Effector memory CD8-positive, alpha-beta T cell (primary cell): ENCODE measurements at regions not wholly inside any gene's neighbourhood (a gene's known extent, or its start where the extent isn't known, plus 50 kb on each side); places are given as distances from the start of the nearest gene placed in this dataset.

Source experiments
- ATAC-seq: fragments of 150-1000 bp; cut with Tn5 transposase; replicated peaks from 2 replicates; pipeline ENCODE4 v1.10.0; 2021; ENCODE audit warnings: mild to moderate bottlenecking, moderate library complexity
- DNase-seq, 3 experiments: peaks; one replicate each; pipeline ENCODE4 v3.0.0; 2021
- H3K27ac Mint-ChIP-seq, 2 donors: one replicate each; pipeline ENCODE4 v1.8.0; 2022; ENCODE audit warnings: mild to moderate bottlenecking in 2 of 2, mixed read lengths in 2 of 2, moderate library complexity in 2 of 2
- H3K27me3 Mint-ChIP-seq, 2 donors: one replicate each; pipeline ENCODE4 v1.8.0; 2022; ENCODE audit warnings: mixed read lengths in 2 of 2
- H3K36me3 Mint-ChIP-seq: one replicate; pipeline ENCODE4 v1.8.0; 2022; ENCODE audit warnings: mild to moderate bottlenecking, moderate library complexity, mixed read lengths; ENCODE audit not compliant: insufficient read depth
- H3K4me1 Mint-ChIP-seq, 2 donors: one replicate each; pipeline ENCODE4 v1.8.0; 2022; ENCODE audit warnings: low read depth in 2 of 2, mixed read lengths in 2 of 2
- H3K4me3 Mint-ChIP-seq, 2 donors: one replicate each; pipeline ENCODE4 v1.8.0; 2022; ENCODE audit warnings: mild to moderate bottlenecking in 2 of 2, mixed read lengths in 2 of 2, moderate library complexity in 2 of 2
- H3K9me3 Mint-ChIP-seq, 2 donors: one replicate each; pipeline ENCODE4 v1.8.0; 2022; ENCODE audit warnings: mixed read lengths in 2 of 2

DNA sequence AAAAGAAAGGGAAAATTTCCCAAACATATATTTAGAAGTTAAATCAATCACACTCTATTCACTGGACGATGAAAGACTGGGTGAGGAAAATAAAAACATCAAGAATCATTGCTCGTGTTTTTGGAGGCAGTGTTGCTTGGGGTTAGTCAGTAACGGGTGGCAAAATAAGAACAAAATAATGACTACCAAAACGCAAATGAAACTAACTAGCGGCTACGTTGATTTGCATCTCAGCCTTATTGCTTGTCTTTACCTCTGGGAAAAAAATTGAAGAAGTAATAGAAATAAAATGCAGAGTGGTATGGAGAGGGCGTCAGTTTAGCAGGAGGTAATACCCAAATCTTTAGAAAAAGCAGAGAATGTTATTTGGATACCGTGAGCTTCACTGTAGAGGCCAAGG lies 86.4 kb upstream of the SORBS2 start:
- Mint-ChIP-seq H3K9me3 (no peaks in the 10 kb centered on the region), H3K36me3 (no peaks in the 10 kb centered on the region), H3K27me3 (no peaks in the 10 kb centered on the region), H3K4me3 (no peak overlapping the region), H3K4me1 (no peaks in the 10 kb centered on the region), H3K27ac (no peak overlapping the region)
- ATAC-seq = no peak
- no peak for DNase-seq

GRCh38 chr4:185899833-185900232 lies 87.8 kb upstream of the SORBS2 start:
- no peaks in the 10 kb centered on the region for H3K4me1 Mint-ChIP-seq
- H3K9me3 Mint-ChIP-seq = no peaks in the 10 kb centered on the region
- H3K27me3 Mint-ChIP-seq = no peaks in the 10 kb centered on the region
- H3K27ac Mint-ChIP-seq = no peak overlapping the region
- no peak for ATAC-seq
- no peak overlapping the region for H3K4me3 Mint-ChIP-seq
- no peaks in the 10 kb centered on the region for H3K36me3 Mint-ChIP-seq
- no peak for DNase-seq

DNA sequence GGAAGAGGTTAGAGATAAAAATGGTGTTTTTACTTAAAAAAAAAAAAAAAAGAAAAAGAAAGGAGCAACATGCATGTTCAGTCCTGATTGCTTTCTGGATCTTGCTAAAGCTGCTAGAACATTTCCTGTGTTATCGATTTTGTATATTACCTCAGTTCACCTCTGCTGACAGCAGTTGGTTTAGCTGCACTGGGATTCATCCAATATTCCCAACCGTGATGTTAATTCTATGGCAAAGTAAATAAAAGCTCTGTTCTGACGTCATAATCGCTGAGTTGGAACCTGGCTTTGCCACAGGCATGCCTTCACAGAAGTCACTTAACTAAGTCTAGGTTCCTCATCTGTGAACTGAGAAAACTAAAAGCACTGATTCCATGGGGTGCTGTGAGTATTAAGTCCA lies 90.7 kb upstream of the SORBS2 start:
- H3K4me1 Mint-ChIP-seq = no peaks in the 10 kb centered on the region
- ATAC-seq (no peak), DNase-seq (no peak)
- no peak overlapping the region for H3K27ac Mint-ChIP-seq
- H3K4me3 Mint-ChIP-seq = no peak overlapping the region
- H3K36me3 Mint-ChIP-seq = no peaks in the 10 kb centered on the region
- no peaks in the 10 kb centered on the region for H3K9me3 Mint-ChIP-seq
- no peaks in the 10 kb centered on the region for H3K27me3 Mint-ChIP-seq

DNA sequence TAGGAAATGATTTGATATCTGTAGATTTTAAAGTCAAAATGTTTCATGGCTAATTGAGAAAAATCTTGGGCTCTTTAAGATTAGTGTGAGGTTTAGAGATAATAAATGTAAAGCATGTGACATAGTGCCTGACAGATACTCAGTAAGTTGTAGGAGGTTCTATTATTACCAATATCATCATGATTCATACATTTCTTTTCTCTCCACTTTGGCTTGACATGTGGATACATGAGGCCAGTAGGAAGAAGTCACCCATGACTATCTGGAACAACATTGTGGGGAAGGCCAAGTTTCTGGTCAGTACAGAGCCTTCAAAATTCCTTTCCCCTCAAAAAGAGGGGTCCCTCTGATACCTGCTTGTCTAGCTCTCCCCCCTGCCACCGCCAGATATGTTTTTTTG lies 91.2 kb upstream of the SORBS2 start:
- no peaks in the 10 kb centered on the region for H3K27me3 Mint-ChIP-seq
- H3K27ac Mint-ChIP-seq = no peak overlapping the region
- DNase-seq (no peak), ATAC-seq (no peak)
- H3K36me3 Mint-ChIP-seq = no peaks in the 10 kb centered on the region
- H3K9me3 Mint-ChIP-seq = no peaks in the 10 kb centered on the region
- no peaks in the 10 kb centered on the region for H3K4me1 Mint-ChIP-seq
- no peak overlapping the region for H3K4me3 Mint-ChIP-seq

GRCh38 chr4:185904381-185904780 lies 92.4 kb upstream of the SORBS2 start:
- ATAC-seq = no peak
- no peaks in the 10 kb centered on the region for H3K9me3 Mint-ChIP-seq
- H3K27me3 Mint-ChIP-seq = no peaks in the 10 kb centered on the region
- H3K4me1 Mint-ChIP-seq = no peaks in the 10 kb centered on the region
- no peak overlapping the region for H3K4me3 Mint-ChIP-seq
- no peaks in the 10 kb centered on the region for H3K36me3 Mint-ChIP-seq
- no peak overlapping the region for H3K27ac Mint-ChIP-seq
- no peak for DNase-seq

DNA sequence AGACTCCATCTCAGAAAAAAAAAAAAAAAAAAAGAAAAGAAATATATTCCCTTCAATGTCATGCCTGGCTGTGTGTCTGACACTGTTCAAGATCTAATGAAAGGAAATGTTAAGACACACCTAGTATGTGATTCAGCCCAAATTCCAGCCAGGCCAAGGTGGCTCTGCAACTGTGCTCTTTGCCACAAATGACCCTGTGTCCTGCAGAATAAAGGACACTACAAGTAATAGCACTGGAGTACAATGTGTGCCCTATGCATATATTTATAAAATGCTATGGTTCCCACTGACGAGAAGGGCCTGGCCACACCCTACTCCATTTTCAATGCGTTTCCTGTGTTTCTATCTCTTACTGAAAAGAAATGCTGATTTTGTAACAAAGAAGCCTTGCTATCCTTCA lies 98.0 kb upstream of the SORBS2 start:
- Mint-ChIP-seq H3K4me3 (no peak overlapping the region), H3K36me3 (no peaks in the 10 kb centered on the region), H3K9me3 (peaks cover 0 to 1% of the 10 kb centered on the region in 2 donors), H3K27ac (no peak overlapping the region), H3K27me3 (no peaks in the 10 kb centered on the region), H3K4me1 (no peaks in the 10 kb centered on the region)
- DNase-seq = no peak
- no peak for ATAC-seq

DNA sequence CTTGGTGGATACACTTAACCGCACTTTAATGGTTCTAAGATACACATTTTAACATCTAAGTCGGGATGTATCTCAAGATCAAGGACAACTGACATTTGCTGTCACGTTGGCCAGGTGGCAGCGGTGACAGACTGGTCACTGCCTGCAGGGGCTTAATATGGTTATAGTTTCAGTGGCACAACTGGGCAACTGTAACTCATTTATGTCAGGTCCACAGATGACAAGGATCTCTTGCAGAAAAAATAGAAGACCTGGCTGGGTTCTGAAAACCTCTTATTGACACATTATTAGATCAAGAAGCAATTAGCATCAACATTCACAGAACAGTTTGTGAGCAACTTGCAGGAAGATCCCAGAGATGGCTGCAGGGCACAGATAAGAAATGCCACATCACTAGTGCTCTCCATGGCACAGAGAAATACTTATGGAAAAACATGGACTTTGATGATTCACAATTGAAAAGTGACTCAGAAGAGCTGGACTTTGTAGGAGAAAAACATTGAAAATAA lies 99.6 kb upstream of the SORBS2 start:
- Mint-ChIP-seq H3K27me3 (no peaks in the 10 kb centered on the region), H3K4me3 (no peak overlapping the region), H3K36me3 (no peaks in the 10 kb centered on the region), H3K27ac (no peak overlapping the region), H3K9me3 (peaks cover 0 to 1% of the 10 kb centered on the region in 2 donors), H3K4me1 (no peaks in the 10 kb centered on the region)
- DNase-seq (no peak), ATAC-seq (no peak)

GRCh38 chr4:185912779-185913178 lies 100.8 kb upstream of the SORBS2 start:
- no peak for DNase-seq

GRCh38 chr4:185914583-185915199 lies 102.7 kb upstream of the SORBS2 start:
- Mint-ChIP-seq H3K4me3 (no peak overlapping the region), H3K36me3 (no peaks in the 10 kb centered on the region), H3K27ac (no peak overlapping the region), H3K27me3 (no peaks in the 10 kb centered on the region), H3K9me3 (peaks cover 0 to 1% of the 10 kb centered on the region in 2 donors), H3K4me1 (no peaks in the 10 kb centered on the region)
- ATAC-seq = no peak
- no peak for DNase-seq

More at GRCh38 chr4:185912779-185913178, 100.8 kb upstream of the SORBS2 start:
- Mint-ChIP-seq H3K36me3 (no peaks in the 10 kb centered on the region), H3K27ac (no peak overlapping the region), H3K4me1 (no peaks in the 10 kb centered on the region), H3K4me3 (no peak overlapping the region), H3K9me3 (peaks cover 0 to 1% of the 10 kb centered on the region in 2 donors), H3K27me3 (no peaks in the 10 kb centered on the region)
- ATAC-seq = no peak

DNA sequence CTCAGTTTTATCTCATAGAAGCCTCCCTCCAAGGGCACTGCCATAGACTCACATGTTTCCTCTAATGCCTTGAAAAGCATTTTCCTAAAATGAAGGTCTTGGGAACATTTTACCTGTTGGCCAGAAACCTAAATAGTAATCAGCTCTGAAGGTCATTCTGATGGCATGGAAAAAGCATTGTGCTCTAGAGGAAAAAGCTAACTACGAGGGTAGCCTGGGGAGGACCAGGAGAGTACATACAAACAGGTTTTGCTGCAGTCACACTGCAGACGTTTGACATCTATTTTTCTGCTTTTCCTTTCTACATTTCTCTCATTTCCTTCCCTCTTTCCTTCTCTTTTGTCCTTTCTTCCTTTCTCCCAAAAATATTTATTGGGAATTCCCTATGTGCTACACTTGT lies 103.3 kb upstream of the SORBS2 start:
- Mint-ChIP-seq H3K27ac (no peak overlapping the region), H3K4me1 (no peaks in the 10 kb centered on the region), H3K4me3 (no peak overlapping the region), H3K9me3 (peaks cover 0 to under 1% of the 10 kb centered on the region in 2 donors), H3K27me3 (no peaks in the 10 kb centered on the region), H3K36me3 (no peaks in the 10 kb centered on the region)
- ATAC-seq = no peak
- no peak for DNase-seq

- Mint-ChIP-seq H3K4me3 (no peak overlapping the region), H3K4me1 (no peaks in the 10 kb centered on the region), H3K9me3 (no peaks in the 10 kb centered on the region), H3K27ac (no peak overlapping the region), H3K27me3 (no peaks in the 10 kb centered on the region), H3K36me3 (no peaks in the 10 kb centered on the region)
- no peak for DNase-seq
- ATAC-seq = no peak
These were observed 103.8 kb upstream of the SORBS2 start for GRCh38 chr4:185915817-185916216.

DNA sequence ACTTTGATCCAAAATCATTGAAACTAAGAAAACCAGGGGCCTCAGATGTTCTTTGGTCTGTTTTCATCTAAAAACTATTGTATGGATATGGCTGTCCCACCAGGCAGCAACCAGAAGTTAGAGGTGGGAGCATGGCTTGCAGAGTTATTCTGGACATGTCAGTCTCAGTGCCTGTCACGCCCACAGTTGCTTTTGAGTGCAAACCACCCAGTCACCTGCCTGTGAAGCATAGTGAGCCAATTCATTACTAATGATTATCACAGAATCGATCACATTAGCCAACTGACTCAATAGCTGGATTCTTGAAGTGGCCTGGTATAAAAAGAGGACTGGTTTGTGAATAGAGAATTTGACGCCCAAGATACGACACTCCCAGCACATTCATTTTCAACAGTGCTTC lies 104.2 kb upstream of the SORBS2 start:
- Mint-ChIP-seq H3K9me3 (no peaks in the 10 kb centered on the region), H3K27me3 (no peaks in the 10 kb centered on the region), H3K4me3 (no peak overlapping the region), H3K36me3 (no peaks in the 10 kb centered on the region), H3K4me1 (no peaks in the 10 kb centered on the region), H3K27ac (no peak overlapping the region)
- DNase-seq (no peak), ATAC-seq (no peak)

- no peaks in the 10 kb centered on the region for H3K36me3 Mint-ChIP-seq
- no peaks in the 10 kb centered on the region for H3K4me1 Mint-ChIP-seq
- ATAC-seq = no peak
- peaks cover 0 to under 1% of the 10 kb centered on the region in 2 donors for H3K27me3 Mint-ChIP-seq
- no peak overlapping the region for H3K4me3 Mint-ChIP-seq
- H3K27ac Mint-ChIP-seq = no peak overlapping the region
- H3K9me3 Mint-ChIP-seq = no peaks in the 10 kb centered on the region
- no peak for DNase-seq
These were observed 104.7 kb upstream of the SORBS2 start for GRCh38 chr4:185916683-185917082.

- Mint-ChIP-seq H3K36me3 (no peaks in the 10 kb centered on the region), H3K9me3 (peaks cover 3 to 5% of the 10 kb centered on the region in 2 donors), H3K4me3 (no peak overlapping the region), H3K27ac (no peak overlapping the region), H3K4me1 (no peaks in the 10 kb centered on the region), H3K27me3 (peaks cover 0 to 7% of the 10 kb centered on the region in 2 donors)
- no peak for ATAC-seq
- no peak for DNase-seq
These were observed 107.1 kb upstream of the SORBS2 start for GRCh38 chr4:185919107-185919506.
